Hepatocyte (in vitro differentiated cells): ENCODE measurements at regions not wholly inside any gene's neighbourhood (a gene's known extent, or its start where the extent isn't known, plus 50 kb on each side); places are given as distances from the start of the nearest gene placed in this dataset.

ENCODE experiments used
- CTCF ChIP-seq: fragments of 200-600 bp; sonication (generic); IDR thresholded peaks from 2 replicates; pipeline ENCODE4 v1.5.1; 2016; ENCODE audit warnings: antibody characterized with exemption, mild to moderate bottlenecking; ENCODE audit not compliant: poor library complexity
- EZH2 ChIP-seq: fragments of 200-600 bp; sonication (generic); IDR thresholded peaks from 2 replicates; pipeline ENCODE4 v1.6.1; 2016; ENCODE audit warnings: antibody characterized with exemption, mild to moderate bottlenecking, borderline replicate concordance
- EZH2phosphoT487 ChIP-seq: fragments of 200-600 bp; sonication (generic); IDR thresholded peaks from one replicate; pipeline ENCODE4 v1.6.1; 2018; ENCODE audit warnings: antibody characterized with exemption, mild to moderate bottlenecking, low read depth, moderate library complexity; ENCODE audit not compliant: unreplicated experiment, severe bottlenecking

GRCh38 chr5:125306741-125307140 lies 560.3 kb upstream of the ZNF608 start:
- TF ChIP-seq EZH2phosphoT487 (no peak), EZH2 (no peak), CTCF (no peak)
